Pancreas (tissue), 10 donors: ENCODE measurements at regions not wholly inside any gene's neighbourhood (a gene's known extent, or its start where the extent isn't known, plus 50 kb on each side); places are given as distances from the start of the nearest gene placed in this dataset.

ENCODE experiments used
- ATAC-seq, 4 donors: fragments of 200-7000 bp; cut with Tn5 transposase; one replicate each; pipeline versions ENCODE4 v1.8.0 to v1.9.1; 2020; ENCODE audit warnings: mild to moderate bottlenecking in 4 of 4, moderate library complexity in 4 of 4
- DNase-seq, 6 donors: peaks; one replicate each; pipeline ENCODE4 v3.0.0-alpha.2; 2020
- FAIRE-seq: peaks from 2 replicates; lab custom pipeline; 2012; peaks lifted over from hg19 to GRCh38; lab: Jason Lieb, UNC
- H3K27ac ChIP-seq, 4 donors: fragments of 200-600 bp; sonication (generic); 1 replicate in 3 of 4; 2 replicates in 1 of 4; pipeline versions ENCODE4 v1.5.0 to v1.8.0; 2020
- H3K27me3 ChIP-seq, 4 donors: fragments of 200-600 bp; one replicate each; pipeline ENCODE4 v1.8.0; 2021
- H3K36me3 ChIP-seq, 3 donors: fragments of 200-600 bp; sonication (generic) in 1 of 3; one replicate each; pipeline versions ENCODE4 v1.5.0 to v1.8.0; 2020 to 2021
- H3K4me1 ChIP-seq, 3 donors: fragments of 200-600 bp; one replicate each; pipeline ENCODE4 v1.8.0; 2021
- H3K4me3 ChIP-seq, 4 donors: fragments of 200-600 bp; sonication (generic) in 2 of 4; one replicate each; pipeline versions ENCODE4 v1.5.0 to v1.8.0; 2020 to 2021
- H3K9me3 ChIP-seq, 4 donors: fragments of 200-600 bp; one replicate each; pipeline ENCODE4 v1.8.0; 2021
- CTCF ChIP-seq, 4 donors: fragments of 200-600 bp; sonication (generic) in 3 of 4; IDR thresholded peaks; one replicate each; pipeline versions ENCODE4 v1.5.0 to v1.8.0; 2021; ENCODE audit warnings: antibody characterized with exemption in 4 of 4
- WGBS, 2 donors: extraction: QIAGEN DNeasy Blood & Tissue Kit; methylation state at CpG; one replicate each; pipeline ENCODE4 v1.1.7; 2013; 5-methylcytosine and 5-hydroxymethylcytosine counted together
- intact Hi-C, 3 donors: fragments of 100-400 bp; cut with DNase I; formaldehyde crosslinking; loops; one replicate each; pipeline versions ENCODE4 v1.11.1 to v1.14.2; 2022
- donor health status: healthy with polysubstance abuse.
- donor health status: DM: no; HTN: no; CAD: no; lungs with moderate emphysema.
- donor health status: DM: no; HTN: no; CAD: no.
- donor health status: control.
- donor health status: control.
- donor health status: Bipolar disorder and iron deficiency.
- donor health status: DM: yes; HTN: yes; CAD: no.
- donor health status: DM: no; HTN: no; CAD: no.
- donor health status: DM: no; HTN: no; CAD: no.
- donor health status: DM: yes; HTN: yes; CAD: no.

GRCh38 chr18:37631422-37631821, 65.8 kb upstream of the CELF4 start:
- no peak for ATAC-seq
- H3K4me3 ChIP-seq, result no peak overlapping the region
- WGBS, 2 donors, result 46 to 61% methylated on average over 4 of the region's 4 CpGs
- no peak for TF ChIP-seq CTCF (IDR thresholded peaks at IDR 0.05)
- H3K36me3 ChIP-seq, result no peaks in the 10 kb centered on the region
- intact Hi-C loops, result no loop called here
- H3K4me1 ChIP-seq, result no peaks in the 10 kb centered on the region
- no peak for DNase-seq
- no peaks in the 10 kb centered on the region for H3K9me3 ChIP-seq
- H3K27ac ChIP-seq, result no peak overlapping the region
- no peak for FAIRE-seq
- H3K27me3 ChIP-seq, result no peaks in the 10 kb centered on the region

- ATAC-seq (no peak), FAIRE-seq (no peak), DNase-seq (no peak)
- Histone ChIP-seq H3K27me3 (no peaks in the 10 kb centered on the region), H3K4me1 (no peaks in the 10 kb centered on the region), H3K27ac (no peak overlapping the region), H3K4me3 (no peak overlapping the region), H3K36me3 (no peaks in the 10 kb centered on the region), H3K9me3 (no peaks in the 10 kb centered on the region)
- intact Hi-C loops, result no loop called here
- no peak for TF ChIP-seq CTCF (IDR thresholded peaks at IDR 0.05)
- WGBS, 2 donors, result 63 to 80% methylated on average over 2 of the region's 2 CpGs
Observed at GRCh38 chr18:37630334-37630733, 64.7 kb upstream of the CELF4 start.

- no peak for TF ChIP-seq CTCF (IDR thresholded peaks at IDR 0.05)
- FAIRE-seq, result no peak
- no peak for ATAC-seq
Observed at GRCh38 chr18:37628470-37629220, 63.0 kb upstream of the CELF4 start.

GRCh38 chr18:37624318-37624717, 58.7 kb upstream of the CELF4 start:
- no peaks in the 10 kb centered on the region for H3K9me3 ChIP-seq
- no peak overlapping the region for H3K27ac ChIP-seq
- H3K36me3 ChIP-seq, result no peaks in the 10 kb centered on the region
- TF ChIP-seq CTCF (IDR thresholded peaks at IDR 0.05), result no peak
- no peak overlapping the region for H3K4me3 ChIP-seq
- H3K27me3 ChIP-seq, result no peaks in the 10 kb centered on the region
- no peak for DNase-seq
- WGBS, 2 donors, result 52 to 60% methylated on average over 2 of the region's 2 CpGs
- intact Hi-C loops, result no loop called here
- no peak for FAIRE-seq
- H3K4me1 ChIP-seq, result no peaks in the 10 kb centered on the region
- no peak for ATAC-seq

More at GRCh38 chr18:37628470-37629220, 63.0 kb upstream of the CELF4 start:
- no peaks in the 10 kb centered on the region for H3K4me1 ChIP-seq
- no peak overlapping the region for H3K4me3 ChIP-seq
- H3K9me3 ChIP-seq, result no peaks in the 10 kb centered on the region
- no peaks in the 10 kb centered on the region for H3K27me3 ChIP-seq
- 39 to 41% methylated on average over 3 of the region's 3 CpGs for WGBS, 2 donors
- H3K27ac ChIP-seq, result no peak overlapping the region
- intact Hi-C loops, result no loop called here
- no peaks in the 10 kb centered on the region for H3K36me3 ChIP-seq
- no peak for DNase-seq

GRCh38 chr18:37619964-37620363, 54.4 kb upstream of the CELF4 start:
- Histone ChIP-seq H3K27ac (no peak overlapping the region), H3K36me3 (no peaks in the 10 kb centered on the region), H3K9me3 (no peaks in the 10 kb centered on the region), H3K4me3 (no peak overlapping the region), H3K4me1 (no peaks in the 10 kb centered on the region), H3K27me3 (no peaks in the 10 kb centered on the region)
- TF ChIP-seq CTCF (IDR thresholded peaks at IDR 0.05), result no peak
- DNase-seq, result no peak
- intact Hi-C loops, result no loop called here
- no peak for FAIRE-seq
- ATAC-seq, result no peak
- 48 to 59% methylated on average over 4 of the region's 4 CpGs for WGBS, 2 donors
